GM10266 (cell line): ENCODE measurements at regions not wholly inside any gene's neighbourhood (a gene's known extent, or its start where the extent isn't known, plus 50 kb on each side); places are given as distances from the start of the nearest gene placed in this dataset.

ENCODE experiments used
- DNase-seq: peaks from one replicate; pipeline ENCODE4 v3.0.0; 2012; ENCODE audit errors: extremely low spot score
- TF ChIP-seq, protein P1 (sequence below): IDR thresholded peaks from 2 replicates; pipeline ENCODE4 v1.5.1; 2012; ENCODE audit warnings: mild to moderate bottlenecking, low read depth; ENCODE audit not compliant: control insufficient read depth, insufficient read depth; ENCODE audit errors: missing control alignments

DNA sequence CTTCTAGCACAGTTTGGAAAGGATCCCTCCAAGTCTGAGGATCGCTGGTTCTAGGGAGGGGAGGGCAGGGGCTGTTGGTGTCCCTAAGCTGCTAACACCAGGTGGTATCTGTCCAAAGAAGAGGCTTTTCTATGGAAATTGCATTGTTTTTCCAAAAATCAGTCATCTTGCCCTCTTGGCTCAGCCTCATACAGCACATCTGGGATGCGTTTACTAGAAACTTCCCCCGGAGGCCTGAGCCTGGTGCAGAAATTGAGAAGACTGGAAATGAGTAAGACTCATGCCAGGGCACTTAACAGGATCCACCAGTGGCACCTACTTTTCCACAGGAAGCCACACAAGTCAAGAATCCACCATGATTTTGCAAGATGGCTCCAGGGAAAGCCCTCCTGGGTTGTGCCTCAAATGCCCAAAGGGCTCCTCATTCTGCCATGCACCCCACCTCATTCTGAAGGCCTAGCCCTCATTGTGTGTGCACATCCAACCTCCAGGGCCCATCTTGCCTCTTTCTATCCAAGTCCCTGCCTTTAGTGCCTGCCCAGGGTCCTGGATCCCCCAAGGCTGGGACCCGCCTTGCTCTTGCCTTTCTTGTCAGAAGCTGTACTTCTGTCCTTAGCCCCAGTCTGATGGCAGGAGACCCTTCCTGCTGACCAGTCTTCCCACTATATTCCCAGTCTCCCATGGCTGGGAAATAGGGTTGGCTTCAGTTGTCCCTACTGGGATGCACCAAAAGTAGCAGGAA, 97.6 kb downstream of the MRPL14 start:
- TF ChIP-seq, protein P1, sequence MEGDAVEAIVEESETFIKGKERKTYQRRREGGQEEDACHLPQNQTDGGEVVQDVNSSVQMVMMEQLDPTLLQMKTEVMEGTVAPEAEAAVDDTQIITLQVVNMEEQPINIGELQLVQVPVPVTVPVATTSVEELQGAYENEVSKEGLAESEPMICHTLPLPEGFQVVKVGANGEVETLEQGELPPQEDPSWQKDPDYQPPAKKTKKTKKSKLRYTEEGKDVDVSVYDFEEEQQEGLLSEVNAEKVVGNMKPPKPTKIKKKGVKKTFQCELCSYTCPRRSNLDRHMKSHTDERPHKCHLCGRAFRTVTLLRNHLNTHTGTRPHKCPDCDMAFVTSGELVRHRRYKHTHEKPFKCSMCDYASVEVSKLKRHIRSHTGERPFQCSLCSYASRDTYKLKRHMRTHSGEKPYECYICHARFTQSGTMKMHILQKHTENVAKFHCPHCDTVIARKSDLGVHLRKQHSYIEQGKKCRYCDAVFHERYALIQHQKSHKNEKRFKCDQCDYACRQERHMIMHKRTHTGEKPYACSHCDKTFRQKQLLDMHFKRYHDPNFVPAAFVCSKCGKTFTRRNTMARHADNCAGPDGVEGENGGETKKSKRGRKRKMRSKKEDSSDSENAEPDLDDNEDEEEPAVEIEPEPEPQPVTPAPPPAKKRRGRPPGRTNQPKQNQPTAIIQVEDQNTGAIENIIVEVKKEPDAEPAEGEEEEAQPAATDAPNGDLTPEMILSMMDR, result no peak
- DNase-seq, result no peak

DNA sequence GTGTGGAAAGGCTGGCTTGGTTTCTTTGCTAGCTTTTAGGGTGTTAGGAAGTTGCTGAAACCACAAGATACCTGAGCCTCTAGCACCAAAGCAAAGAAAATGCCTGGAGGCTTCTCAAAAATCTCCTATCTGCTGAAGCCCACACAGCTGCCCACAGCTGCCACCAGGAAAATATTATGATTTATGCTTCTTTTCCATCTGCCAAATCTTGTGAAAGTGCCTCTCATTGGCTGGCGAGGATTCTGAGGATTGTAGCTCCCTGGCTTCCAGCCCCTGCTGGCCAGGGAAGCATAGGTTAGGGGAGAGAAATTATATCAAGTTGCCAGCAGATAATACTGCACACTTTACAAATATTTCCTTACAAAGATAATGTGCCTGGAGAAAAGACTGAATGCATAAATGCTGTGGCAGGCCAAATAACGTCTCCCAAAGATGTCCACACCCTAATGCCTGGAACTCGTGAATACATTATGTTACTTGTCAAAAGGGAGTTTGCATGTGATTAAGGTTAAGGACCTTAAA, 98.4 kb downstream of the MRPL14 start:
- no peak for DNase-seq
- TF ChIP-seq, protein P1, result no peak

DNA sequence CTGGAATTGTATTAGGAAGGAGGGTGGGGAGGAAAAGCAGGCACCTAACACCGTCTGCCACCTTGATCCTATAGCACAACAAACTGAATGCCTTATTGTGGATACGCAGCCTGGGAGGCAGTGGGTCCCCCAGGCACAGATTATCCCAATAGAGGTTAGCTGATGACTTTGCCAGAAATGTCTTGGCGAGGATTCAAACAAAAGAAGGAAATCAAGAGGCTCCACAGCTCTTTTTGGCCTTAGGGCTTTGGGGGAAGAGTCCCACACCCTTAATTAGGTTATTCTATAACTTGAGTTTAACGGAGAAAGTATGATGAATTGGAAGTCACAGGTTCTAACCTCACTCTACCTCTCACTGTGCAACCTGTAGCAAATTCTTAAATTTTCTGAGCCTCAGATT, 102.0 kb downstream of the MRPL14 start:
- TF ChIP-seq, protein P1, result no peak
- no peak for DNase-seq

DNA sequence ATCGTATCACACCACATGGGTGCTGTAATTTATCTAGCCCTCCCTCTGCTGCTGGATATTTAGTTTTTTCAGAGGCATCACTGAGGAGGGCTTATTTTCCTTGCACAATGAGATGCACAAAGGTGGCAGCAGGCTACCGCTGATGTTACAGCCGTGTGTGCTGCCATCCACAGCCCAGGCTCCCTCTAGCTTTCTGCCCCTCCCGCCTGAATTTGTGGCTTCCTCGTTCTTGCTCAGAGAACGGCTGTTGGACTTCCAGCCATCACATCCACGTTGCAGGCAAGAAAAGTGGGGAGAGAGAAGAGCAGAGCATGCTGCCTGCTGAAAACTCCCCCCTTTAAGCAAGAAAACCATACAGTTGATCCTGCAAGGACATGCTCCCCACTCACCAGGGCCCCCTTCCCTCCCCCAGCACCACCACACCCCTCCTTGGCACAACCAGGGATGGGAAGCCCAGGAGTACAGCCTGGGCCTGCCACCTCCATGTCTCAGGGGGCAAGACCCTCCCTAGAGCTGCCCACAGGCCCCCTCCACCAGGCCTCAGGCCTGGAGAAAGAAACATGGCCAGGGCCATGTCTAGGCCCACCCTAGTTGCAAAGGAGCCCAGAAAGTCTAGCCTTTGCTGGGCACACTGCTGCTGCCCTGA, 102.6 kb downstream of the MRPL14 start:
- TF ChIP-seq, protein P1, result no peak
- DNase-seq, result no peak

DNA sequence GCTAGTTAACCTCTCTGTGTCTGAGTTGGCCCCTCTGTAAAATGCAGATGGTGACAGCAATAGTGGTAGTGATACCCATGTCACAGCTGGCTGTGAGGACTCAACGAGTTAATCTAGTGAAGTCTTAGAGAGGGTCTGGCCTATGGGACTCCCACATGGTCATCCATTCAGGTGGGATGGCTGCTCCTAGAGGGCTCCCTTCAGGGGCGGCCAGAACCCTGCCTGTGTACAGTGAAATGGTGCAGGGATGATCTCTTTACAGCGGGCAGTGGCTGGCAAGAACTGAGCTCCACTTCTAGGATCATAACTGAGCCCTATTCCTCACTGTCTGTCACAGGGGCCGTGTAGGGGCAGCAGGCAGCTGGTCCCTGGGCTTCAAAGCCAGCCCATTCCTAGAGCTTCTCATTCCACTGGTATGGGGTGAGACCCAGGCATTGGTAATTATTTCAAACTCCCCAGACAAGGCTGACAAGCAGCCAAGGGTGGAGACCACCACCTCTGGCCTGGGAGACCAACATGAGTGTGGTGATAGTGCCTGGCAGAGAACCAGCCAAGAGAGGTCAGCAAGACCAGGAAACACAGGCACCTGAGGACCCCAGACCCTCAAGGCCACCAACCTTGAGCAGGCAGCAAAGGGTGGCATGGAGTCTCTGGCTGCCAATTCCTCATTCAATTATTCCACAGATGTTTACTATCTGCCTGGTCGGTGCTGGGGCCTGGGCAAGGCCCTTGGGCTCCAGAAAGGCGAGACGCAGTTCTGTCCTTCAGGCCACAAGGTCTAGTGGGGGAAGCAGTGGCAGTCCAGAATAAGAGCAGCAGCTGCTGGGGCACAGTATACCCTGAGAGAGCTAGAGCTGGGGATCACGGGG, 103.4 kb downstream of the MRPL14 start:
- TF ChIP-seq, protein P1, result no peak
- DNase-seq, result no peak

DNA sequence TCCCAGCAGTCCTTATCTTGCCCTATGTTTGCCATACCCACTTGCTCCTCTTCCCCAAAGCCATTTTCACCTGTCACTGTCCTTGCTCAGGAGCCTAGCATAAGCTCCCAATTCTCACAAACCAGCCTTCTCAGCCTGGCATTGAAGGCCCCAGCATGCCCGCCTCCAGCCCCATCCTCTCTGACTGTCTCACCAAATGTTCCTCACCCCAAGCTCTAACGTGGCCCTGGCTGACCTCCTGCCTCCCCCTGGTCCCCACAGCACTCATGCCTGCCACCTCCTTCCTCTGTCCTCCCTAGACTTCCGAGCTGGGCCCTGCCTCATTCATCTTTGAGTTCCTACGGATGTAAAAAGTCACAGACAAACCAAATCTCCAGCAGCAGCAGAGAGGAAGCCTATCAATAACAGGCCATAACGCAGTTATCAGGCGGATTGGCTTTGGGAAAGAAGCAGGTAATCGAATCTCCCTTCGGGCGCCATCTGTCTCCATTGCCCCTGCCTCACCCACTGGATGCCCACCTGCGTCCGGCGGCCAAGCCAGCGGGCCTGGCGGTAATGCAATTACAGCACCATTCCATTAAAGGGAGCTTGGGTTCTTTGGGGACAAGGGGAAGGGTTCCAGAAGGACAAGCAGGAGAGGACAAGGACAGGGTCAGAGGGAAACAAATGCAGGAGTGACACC, 104.4 kb downstream of the MRPL14 start:
- TF ChIP-seq, protein P1, result no peak
- no peak for DNase-seq
